ENCODE measurements at regions not wholly inside any gene's neighbourhood (a gene's known extent, or its start where the extent isn't known, plus 50 kb on each side); places are given as distances from the start of the nearest gene placed in this dataset.
"Not testable (repeated sequence)": the region's sequence is repeated elsewhere in the genome, so short reads cannot be mapped to it uniquely, and the experiment has no call there.

- Histone ChIP-seq H3K36me3 (no peaks in the 10 kb centered on the region), H3K27me3 (no peaks in the 10 kb centered on the region), H3K9me3 (no peaks in the 10 kb centered on the region), H3K4me3 (no peak overlapping the region), H3K4me1 (no peaks in the 10 kb centered on the region), H3K27ac (no peak overlapping the region)
- intact Hi-C loops (cut with DNase I), result no loop called here
- WGBS, 2 donors, result 76 to 82% methylated on average over 3 of the region's 3 CpGs
- ATAC-seq (no peak), DNase-seq (no peak)
- no peak for TF ChIP-seq CTCF (IDR thresholded peaks at IDR 0.05)
Observed at GRCh38 chr13:79185580-79185979, 220.5 kb downstream of the RBM26 start.

- Histone ChIP-seq H3K4me3 (no peak overlapping the region), H3K36me3 (no peaks in the 10 kb centered on the region), H3K27me3 (no peaks in the 10 kb centered on the region), H3K4me1 (no peaks in the 10 kb centered on the region), H3K27ac (no peak overlapping the region), H3K9me3 (peaks cover 0 to 3% (median 0%) of the 10 kb centered on the region in 11 donors)
- no peak for DNase-seq
- no peak for ATAC-seq
- no peak for TF ChIP-seq CTCF (IDR thresholded peaks at IDR 0.05)
- WGBS, 2 donors, result 92 to 97% methylated on average over 2 of the region's 2 CpGs
- intact Hi-C loops (cut with DNase I), result no loop called here
Observed at GRCh38 chr13:79183231-79183630, 222.8 kb downstream of the RBM26 start.

DNA sequence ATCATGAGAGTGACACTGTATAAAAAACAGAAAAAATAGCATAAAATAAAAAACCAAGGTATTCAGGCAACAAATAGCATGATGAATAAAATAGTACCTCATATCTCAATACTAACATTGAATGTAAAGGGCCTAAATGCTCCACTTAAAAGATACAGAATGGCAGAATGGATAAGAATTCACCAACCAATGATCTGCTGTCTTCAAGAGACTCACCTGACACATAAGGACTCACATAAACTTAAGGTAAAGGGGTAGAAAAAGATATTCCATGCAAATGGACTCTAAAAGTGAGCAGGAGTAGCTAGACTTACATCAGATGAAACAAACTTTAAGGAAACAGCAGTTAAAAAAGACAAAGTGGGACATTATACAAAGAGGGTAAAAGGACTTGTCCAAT, 232.4 kb downstream of the RBM26 start:
- H3K4me1 ChIP-seq; ATAC-seq; H3K4me3 ChIP-seq; intact Hi-C loops (cut with DNase I); DNase-seq; H3K27ac ChIP-seq; H3K36me3 ChIP-seq; H3K27me3 ChIP-seq: not testable (repeated sequence)
- peaks cover 0 to 53% (median 9%) of the 10 kb centered on the region in 11 donors for H3K9me3 ChIP-seq

DNA sequence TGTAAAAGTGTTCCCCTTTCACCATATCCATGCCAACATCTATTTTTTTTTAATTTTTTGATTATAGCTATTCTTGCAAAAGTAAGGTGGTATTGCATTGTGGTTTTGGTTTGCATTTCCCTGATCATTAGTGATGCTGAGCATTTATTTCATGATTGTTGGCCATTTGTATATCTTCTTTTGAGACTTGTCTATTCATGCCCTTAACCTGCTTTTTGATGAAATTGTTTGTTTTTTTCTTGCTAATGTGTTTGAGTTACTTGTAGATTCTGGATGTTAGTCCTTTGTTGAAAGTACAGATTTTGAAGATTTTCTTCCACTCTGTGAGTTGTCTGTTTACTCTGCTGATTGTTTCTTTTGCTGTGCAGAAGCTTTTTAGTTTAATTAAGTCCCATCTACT, 233.1 kb downstream of the RBM26 start:
- H3K9me3 ChIP-seq, result peaks cover 0 to 61% (median 9%) of the 10 kb centered on the region in 11 donors
- DNase-seq; H3K27me3 ChIP-seq; H3K4me1 ChIP-seq; H3K27ac ChIP-seq; H3K4me3 ChIP-seq; intact Hi-C loops (cut with DNase I); ATAC-seq; H3K36me3 ChIP-seq: not testable (repeated sequence)

DNA sequence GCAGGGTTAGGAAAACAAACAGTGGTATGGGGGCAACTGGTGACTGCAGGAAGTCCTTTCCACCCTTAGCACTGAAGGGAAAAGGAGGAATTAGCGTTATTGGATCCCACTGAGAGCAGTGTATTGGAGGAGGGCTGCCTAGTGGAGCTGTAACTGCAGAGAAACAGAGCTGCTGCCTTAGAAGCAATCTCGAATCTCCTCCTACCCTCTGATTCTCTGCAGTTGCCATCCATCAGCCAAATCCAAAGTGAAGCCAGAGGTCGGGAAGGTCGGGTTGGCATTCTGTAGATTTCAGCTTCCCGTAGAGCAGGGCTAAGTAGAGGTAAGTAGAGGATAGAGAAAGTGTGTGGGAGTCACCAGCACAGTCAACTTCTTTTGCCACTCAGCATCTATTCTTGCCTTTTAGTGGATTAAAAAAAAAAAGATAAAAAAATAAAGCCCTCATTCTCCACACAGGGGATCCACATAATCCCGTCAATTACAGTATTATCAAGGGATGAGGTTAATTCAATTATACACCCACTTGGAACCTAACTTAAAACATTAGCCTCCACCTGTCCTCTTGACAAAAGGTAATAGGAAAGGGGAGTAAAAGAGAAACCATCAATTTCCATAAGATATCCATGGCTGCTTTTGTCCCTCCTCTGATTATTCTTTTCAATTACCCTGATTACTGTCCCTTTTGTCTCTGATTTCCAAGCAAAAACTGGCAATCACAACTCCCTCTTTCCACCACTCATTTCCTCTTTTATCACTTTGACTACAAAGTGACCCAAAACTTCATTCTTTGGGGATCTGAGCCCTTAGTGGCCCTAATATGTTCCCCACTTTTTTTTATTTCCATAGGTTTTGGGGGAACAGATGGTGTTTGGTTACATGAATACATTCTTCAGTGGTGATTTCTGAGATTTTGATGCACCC, 234.7 kb downstream of the RBM26 start:
- no peak for ATAC-seq
- no peak for TF ChIP-seq CTCF (IDR thresholded peaks at IDR 0.05)
- no peaks in the 10 kb centered on the region for H3K4me1 ChIP-seq
- intact Hi-C loops (cut with DNase I), result no loop called here
- H3K9me3 ChIP-seq, result peaks cover 0 to 56% (median 9%) of the 10 kb centered on the region in 11 donors
- no peak overlapping the region for H3K4me3 ChIP-seq
- DNase-seq, result no peak
- no peaks in the 10 kb centered on the region for H3K27me3 ChIP-seq
- no peaks in the 10 kb centered on the region for H3K36me3 ChIP-seq
- no peak overlapping the region for H3K27ac ChIP-seq
- WGBS, 2 donors, result 23 to 25% methylated on average over 6 of the region's 6 CpGs
